ENCODE measurements at regions not wholly inside any gene's neighbourhood (a gene's known extent, or its start where the extent isn't known, plus 50 kb on each side); places are given as distances from the start of the nearest gene placed in this dataset.
A peak's percentile ranks its signal among the peaks of the same experiment; 100 is the strongest.
"Not testable (repeated sequence)": the region's sequence is repeated elsewhere in the genome, so short reads cannot be mapped to it uniquely, and the experiment has no call there.

DNA sequence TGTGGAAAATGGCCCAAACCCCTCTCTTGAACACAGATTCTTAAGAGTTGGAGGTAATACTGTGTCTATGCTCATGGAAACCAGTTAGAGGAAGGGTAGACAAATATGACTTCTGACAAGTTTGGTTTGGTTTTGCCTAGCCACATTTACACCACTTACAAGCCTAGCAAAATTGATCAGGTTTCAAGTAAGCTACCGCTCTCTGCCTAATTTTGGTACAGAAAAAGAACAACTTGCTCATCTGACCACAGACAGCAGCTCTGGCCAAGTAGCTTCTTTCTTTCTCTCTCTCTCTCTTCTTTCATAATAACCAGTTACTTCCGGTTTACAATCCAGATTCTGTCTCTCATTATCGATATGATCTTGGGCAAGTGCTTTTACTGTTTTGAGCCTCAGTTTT lies 260.0 kb downstream of the GLUD2 start:
- DNase-seq = no peak

DNA sequence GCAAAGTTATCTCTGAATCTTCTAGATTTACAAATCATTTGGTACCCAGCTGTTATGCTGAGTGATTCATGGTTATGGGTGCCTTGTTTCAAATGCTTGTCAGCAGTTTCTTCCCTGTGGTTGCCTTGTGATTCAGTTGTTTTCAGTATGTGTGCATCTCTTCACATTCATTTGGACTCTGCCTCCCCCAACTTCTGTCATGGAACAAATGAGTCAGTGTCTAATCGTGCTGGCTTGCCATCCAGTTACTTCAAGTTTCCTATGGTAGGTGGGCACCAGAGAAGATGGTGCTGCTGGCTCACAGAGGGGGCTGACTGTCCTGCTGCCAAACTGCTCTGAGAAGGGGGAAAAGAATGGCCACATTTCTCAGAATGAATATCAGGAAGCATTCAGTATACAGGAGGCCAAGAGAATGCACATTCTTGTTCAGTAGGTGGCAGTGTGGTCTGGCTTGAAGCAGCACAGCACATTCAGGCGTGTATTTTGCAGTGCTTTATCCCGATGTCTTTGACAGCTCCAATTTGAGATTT lies 260.9 kb downstream of the GLUD2 start:
- DNase-seq = peak; percentile 42

DNA sequence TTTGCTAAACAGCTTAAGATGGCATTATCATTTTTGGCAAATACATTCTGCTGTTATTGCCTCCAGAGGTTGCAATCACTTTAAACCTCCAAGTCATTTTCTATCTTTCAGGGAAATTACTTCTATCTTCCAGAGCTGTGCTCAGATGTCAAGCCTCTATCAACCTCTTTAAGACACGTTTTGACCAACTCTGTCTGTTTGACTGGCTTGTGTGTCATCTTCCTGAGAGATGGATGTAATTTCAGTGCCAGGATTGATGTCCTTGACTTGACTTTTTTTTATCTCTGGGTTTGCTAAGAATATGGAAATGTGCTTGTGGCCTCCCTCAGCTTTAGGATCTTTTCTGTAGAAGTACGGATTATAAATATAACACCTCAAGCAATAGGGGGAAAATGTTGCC lies 263.4 kb downstream of the GLUD2 start:
- DNase-seq = no peak

DNA sequence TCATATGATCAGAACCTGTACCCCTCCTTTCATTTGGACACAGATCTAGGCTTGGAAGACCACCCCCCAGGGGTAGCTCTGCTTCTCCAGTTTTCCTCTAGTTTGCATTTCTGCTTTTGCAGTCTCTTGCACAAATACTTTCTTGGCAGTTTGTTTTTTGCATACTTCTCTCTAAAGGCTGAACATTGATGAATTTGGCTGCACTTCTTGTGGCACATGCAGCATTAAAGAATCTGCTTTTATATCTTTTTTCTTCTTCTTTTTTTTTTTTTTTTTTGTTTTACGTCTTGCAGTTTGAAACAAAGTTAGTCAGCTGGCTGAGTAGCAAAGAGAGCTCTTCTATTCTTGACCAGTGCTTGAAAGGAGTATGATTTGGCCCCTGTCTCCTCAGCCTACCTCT lies 273.0 kb downstream of the GLUD2 start:
- DNase-seq = no peak

DNA sequence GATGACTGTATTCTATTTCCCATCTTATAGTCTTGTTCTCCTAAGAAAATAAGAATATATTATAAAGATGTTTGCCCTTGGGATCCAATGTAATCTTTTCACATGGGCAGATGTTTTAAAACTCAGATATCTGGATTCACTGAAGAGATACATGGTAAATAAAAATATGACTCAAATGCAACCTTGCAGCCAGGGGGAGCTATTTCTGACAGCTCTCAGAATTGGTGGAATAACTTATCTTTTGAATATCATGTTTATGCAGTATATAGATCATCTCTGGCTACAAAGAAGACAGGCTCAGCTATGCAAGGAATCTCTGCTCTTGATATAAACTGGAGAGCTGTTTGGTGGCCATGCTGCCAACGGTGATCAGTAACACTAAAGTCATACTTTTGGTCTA lies 274.7 kb downstream of the GLUD2 start:
- peak; percentile 6 for DNase-seq

DNA sequence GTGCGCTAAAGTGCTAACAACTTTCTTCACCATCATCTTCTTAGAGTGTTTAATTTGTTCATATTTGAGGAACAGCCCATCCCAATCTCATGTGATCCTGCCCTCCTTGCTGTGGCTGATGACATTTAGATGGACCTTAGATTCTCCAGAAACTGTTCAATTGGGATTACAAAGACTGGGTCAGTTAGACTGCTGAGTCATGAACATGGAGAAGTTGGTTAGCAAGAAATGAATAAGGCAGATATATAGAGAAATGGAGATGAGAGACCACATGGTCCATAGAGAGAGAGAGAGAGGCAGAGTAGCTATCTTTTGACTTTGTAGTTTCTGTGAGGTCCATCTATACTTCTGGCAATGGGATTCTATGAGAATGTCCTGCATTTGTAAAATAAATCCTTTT lies 275.9 kb downstream of the GLUD2 start:
- DNase-seq = no peak

DNA sequence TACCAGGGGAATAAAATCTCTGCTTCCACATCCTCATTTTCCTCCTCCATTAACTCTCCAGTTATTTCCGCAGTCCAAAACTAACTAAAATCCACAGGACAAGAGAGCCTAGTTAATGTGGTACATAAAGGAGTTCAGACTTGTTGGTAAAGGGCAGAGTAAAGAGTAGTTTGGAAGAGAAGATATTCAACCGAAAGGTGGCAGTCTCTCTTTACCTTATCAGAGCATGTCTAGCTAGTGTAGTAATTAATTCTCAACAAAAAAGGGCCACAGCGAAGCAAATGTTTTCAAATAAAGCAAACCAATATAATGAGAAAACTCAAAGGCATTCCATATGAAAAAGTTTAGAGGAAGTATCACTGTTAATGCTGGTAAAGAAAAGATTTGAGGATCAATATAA lies 286.5 kb downstream of the GLUD2 start:
- no peak for DNase-seq

DNA sequence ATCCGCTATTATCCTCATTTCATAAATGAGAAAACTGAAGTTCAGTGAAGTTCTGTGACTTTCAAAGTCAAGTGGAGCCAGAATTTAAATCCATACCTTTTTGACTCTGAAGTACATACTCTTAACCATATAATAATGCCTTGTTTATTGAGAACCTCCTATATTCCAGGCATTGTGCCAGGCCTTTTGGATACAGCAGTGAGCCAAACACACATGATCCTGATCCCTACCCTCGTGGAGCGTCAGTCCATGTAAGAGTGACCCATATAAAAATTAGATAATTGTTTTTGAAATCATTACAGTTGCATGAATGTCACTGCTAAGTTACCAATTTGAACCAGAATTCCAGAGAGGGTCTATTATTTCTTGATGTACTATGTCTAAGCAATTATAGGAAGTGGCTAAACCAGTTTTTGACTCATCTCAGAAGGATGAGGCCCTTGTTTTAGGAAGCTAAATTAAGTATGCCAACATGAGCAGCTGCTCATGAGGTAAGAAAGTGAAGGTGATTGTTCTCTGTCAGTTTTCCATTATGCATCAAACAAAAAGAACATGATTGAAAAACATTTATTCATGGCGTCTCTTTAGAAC lies 289.5 kb downstream of the GLUD2 start:
- DNase-seq = no peak

DNA sequence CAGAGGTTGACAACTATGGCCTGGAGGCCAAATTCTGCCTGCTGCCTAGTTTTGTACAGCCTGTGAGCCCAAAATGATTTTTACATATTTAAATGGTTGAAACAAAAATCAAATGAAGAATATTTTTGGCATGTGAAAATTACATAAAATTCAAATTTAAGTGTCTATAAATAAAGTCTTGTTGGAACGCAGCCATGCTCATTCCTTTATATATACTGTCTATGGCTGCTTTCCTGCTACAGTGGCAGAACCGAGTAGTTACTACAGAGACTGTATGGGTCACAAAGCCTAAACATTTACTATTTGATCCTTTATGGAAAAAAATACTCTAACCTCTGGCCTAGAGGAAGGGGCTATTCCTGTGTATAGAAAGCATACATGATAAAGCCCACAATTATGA lies 290.4 kb downstream of the GLUD2 start:
- DNase-seq = no peak

DNA sequence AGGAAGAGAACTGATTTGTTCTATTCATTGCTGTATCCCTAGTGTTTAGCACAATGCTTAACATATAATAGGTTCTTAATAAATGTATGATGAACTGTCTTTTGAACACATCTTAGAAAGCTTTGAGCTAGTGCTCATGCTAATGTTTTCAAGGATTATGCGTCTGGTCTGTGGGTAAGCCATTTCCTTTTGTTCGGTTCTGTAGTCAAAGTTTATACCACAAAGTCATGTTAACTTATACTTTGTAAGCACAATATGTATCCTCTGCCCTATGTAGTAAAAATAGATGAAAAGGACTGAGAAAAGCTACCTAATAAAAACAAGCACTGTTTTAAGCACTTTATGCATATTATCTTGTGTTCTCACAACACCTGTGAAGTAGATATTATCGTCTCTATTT lies 301.9 kb downstream of the GLUD2 start:
- no peak for DNase-seq

DNA sequence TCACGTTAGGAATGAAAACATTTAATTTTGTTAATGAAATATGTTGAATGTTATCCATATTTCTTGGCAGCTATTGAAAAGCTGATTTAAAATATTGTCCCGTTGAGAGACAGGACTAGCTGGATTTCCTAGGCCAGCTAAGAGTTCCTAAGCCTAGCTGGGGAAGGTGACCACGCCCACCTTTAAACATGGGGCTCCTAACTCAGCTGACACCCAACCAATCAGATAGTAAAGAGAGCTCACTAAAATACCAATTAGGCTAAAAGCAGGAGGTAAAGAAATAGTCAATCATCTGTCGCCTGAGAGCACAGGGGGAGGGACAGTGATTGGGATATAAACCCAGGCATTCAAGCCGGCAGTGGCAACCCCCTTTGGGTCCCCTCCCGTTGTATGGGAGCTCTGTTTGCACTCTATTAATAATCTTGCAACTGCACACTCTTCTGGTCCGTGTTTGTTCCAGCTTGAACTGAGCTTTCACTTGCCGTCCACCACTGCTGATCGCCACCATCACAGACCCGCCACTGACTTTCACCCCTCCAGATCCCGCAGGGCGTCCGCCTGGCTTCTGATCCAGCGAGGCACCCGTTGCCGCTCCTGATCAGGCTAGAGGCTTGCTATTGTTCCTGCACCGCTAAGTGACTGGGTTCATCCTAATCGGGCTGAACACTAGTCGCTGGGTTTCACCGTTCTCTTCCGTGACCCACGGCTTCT lies 308.9 kb downstream of the GLUD2 start:
- DNase-seq = no peak

DNA sequence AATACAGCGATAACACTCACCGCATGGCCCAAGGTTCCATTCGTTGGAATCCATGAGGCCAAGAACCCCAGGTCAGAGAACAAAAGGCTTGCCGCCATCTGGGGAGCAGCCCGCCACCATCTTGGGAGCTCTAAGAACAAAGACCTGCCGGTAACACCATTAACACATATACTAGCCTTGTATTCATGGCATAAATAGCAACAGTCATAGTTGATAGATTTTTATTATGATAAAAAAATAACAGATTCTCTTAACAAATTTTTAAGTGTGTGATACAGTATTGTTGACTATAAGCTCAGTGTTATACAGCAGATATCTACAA lies 309.4 kb downstream of the GLUD2 start:
- no peak for DNase-seq

DNA sequence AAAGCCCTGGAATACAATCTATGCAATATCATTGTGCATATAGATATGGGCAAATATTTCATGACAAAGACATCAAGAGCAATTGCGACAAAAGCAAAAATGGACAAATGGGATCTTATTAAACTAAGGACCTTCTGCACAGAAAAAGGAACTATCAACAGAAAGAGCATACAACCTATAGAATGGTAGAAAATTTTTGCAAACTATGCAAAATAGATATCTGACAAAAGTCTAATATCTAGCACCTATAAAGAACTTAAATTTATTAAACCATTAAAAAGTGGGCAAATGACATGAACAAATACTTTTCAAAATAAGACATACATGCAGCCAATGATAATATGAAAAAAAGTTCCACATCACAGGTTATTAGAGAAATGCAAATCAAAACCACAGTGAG lies 312.9 kb downstream of the GLUD2 start:
- DNase-seq = no peak

DNA sequence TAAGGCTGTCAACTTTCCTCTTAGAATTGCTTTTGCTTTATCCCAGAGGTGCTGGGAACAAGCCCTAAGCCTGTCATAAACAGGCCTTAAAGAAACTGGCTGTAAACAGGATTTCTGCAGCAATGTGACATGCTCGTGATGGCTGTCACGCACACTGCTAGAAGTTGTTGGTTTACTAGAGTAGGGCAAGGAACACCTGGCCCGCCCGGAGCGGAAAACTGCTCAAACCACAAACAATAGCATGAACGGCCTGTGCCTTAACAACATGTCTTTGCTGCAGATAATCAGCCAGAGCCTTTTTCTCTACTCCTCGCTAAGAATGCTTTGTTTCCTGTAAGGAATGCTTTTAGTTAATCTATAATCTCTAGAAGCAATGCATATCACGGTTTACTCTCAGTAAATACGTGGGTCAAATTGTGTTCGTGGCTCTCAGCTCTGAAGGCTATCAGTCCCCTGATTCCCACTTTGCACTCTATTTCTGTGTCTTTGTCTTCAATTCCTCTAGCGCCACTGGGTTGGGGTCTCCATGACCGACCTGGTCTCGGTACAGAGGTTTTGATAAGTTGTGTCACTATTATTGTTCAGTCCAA lies 318.3 kb downstream of the GLUD2 start:
- DNase-seq = no peak

DNA sequence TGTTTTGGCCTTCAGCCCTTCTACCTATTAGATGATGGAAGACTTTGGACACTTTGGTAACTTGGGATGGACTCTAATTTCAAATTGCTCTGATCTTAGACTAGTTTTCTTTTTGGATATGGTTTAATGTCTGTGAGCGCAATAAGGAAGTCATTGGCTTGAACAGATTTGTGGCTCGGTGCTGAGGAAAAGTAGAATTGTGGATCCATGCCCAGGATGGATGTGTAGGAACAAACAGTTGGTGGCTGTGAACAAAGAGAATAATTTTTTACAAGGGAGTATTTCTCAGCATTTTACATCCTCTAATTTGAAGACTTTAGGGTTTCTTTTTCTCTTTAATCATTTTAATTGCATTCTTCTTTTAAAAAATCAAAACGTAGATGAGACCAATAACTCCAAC lies 327.1 kb downstream of the GLUD2 start:
- no peak for DNase-seq

DNA sequence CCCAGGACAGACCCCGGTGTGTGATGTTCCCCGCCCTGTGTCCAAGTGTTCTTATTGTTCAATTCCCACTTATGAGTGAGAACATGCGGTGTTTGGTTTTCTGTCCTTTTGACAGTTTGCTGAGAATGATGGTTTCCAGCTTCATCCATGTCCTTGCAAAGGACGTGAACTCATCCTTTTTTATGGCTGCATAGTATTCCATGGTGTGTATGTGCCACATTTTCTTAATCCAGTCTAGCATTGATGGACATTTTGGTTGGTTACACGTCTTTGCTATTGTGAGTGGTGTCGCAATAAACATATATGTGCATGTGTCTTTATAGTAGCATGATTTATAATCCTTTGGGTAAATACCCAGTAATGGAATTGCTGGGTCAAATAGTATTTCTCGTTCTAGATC lies 334.5 kb downstream of the GLUD2 start:
- not testable (repeated sequence) for DNase-seq

DNA sequence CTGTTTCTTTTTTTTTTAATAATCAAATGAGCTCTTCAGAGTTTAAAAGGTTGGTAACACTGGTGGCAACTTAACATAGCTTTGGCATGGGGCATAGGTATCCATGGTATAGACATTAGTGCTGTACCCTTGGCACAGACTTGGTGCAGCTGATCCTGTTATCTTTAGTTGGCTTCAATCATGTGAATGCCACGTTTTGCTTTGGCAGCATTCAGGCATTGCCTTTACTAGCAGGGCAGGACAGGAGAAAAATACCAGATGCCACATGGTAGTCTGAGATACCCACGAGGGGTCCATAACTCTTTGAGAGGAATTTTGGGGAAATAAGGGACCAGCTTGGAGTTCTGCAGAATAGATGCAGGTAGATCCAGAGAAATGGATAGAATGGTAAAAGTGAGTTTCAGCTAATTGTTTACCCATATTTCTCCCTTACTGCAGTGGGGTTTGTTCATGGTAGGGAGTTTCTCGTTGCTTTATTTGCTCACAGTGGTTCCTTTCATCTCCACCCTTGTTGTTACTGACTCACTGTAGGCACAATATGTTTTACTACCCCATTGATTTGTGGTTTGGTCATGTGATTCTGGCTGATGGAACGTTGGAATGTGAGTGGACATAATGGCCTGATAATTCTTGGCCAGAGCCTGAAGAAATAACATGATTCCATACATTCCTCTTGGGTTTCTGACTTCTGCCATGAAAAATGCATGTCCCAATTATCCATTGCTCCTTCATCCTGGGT lies 342.7 kb downstream of the GLUD2 start:
- peak; percentile 53 for DNase-seq

DNA sequence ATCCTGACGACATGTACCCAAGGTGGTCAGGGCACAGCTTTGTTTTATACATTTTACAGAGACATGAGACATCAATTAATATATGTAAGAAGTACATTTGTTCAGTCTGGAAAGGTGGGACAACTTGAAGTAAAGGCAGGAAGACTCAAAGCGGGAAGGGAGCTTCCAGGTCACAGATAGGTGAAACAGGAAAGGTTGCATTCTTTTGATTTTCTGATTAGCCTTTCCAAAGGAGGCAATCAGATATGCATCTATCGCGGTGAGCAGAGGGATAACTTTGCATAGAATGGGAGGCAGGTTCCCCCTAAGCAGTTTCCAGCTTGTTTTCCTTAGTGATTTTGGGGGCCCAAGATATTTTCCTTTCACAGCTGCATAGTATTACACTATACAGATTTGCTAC lies 358.4 kb downstream of the GLUD2 start:
- DNase-seq = no peak

DNA sequence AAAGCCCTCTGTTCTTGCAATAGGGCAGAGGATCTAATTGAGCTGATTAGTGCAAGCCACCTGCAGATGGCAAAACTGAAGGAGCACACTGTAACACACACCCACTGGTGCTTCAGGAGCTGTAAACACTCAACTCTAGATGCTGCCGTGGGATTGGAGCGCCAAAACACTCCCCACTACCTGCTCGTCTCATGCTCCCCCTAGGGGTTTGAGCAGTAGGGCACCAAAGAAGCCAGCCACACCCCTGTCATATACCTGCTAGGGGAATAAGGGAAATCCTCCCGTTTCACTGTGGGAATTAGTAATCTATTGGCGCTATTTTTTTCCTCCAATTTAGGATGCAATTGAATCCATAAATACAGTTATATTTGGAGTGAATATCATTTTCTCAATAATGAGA lies 360.2 kb downstream of the GLUD2 start:
- DNase-seq = no peak

DNA sequence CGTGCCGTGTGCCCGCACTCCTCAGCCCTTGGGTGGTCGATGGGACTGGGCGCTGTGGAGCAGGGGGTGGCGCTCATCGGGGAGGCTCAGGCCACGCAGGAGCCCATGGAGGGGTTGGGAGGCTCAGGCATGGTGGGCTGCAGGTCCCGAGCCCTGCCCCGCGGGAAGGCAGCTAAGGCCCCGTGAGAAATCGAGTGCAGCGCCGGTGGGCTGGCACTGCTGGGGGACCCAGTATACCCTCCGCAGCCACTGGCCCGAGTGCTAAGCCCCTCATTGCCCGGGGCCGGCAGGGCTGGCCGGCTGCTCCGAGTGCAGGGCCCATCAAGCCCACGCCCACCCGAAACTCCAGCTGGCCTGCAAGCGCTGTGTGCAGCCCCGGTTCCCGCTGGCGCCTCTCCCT lies 384.1 kb downstream of the GLUD2 start:
- DNase-seq = not testable (repeated sequence)

DNA sequence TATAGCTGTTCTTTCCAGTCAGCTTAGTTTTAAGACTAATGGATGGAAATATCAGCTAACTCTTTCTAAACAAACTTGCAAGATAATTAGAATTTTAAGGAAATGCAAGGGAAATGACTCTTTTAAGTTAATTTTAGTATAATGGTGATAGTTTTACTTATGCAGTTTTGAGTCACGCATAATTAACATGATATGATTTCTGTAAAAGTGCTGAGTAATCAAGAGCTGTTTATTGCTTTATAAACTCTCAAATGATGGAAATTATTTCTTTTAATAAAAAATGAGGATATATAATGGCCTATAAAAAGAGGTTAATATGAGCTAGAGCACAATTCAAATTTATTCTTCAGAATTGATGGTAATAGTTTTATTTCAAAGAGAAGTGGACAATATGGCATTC lies 385.9 kb downstream of the GLUD2 start:
- DNase-seq = no peak

DNA sequence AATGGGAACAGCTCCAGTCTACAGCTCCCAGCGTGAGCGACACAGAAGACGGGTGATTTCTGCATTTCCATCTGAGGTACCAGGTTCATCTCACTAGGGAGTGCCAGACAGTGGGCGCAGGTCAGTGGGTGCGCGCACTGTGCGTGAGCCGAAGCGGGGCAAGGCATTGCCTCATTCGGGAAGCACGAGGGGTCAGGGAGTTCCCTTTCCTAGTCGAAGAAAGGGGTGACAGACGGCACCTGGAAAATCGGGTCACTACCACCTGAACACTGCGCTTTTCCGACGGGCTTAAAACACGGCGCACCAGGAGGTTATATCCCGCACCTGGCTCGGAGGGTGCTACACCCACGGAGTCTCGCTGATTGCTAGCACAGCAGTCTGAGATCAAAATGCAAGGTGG lies 390.3 kb downstream of the GLUD2 start:
- DNase-seq = not testable (repeated sequence)

DNA sequence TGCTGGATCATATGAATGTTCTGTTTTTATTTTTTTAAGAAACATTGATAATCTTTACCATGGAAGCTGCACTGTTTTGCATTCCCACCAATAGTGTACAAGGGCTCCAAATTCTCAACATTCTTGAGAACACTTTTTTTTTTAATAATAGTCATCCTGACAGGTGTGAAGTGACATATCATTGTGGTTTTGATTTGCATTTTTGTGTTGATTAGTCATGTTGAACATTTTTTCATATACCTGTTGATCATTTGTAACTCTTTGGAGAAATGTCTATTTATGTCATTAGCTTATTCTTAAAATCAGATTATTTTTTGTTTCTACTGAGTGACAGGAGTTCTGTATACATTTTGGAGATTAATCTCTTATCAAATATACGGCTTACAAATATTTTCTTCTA lies 408.5 kb downstream of the GLUD2 start:
- DNase-seq = no peak

DNA sequence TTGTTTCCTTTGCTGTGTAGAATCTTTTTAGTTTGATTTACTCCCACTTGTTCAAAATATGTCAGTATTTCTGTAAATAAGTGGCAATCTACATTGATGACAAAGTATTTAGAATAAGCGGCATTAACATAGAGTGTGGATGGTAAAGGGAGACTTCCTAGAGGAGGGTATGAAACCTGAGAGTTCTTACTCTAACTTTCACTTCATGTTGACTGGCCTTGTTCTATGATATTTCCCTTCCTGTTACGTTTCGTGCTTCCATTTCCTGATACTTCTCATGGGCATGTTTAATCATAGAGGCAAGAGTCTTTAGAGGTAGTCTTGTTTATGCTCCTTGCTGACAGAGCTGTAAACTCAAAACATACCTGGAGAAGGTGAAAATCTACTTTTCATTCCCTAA lies 408.9 kb downstream of the GLUD2 start:
- DNase-seq = no peak

All from EL (cell line).